HCT116 (cell line): ENCODE measurements at regions not wholly inside any gene's neighbourhood (a gene's known extent, or its start where the extent isn't known, plus 50 kb on each side); places are given as distances from the start of the nearest gene placed in this dataset.

Experiments
- ATAC-seq: fragments of 200-7000 bp; cut with Tn5 transposase; 2 replicates; pipeline ENCODE4 v1.9.1; 2020; ENCODE audit warnings: mild to moderate bottlenecking, moderate library complexity
- BruUV-seq: library from RNA; stranded (reverse); fragments of 400-500 nt; replicated peaks from 2 replicates; lab custom pipeline; 2021; lab: Mats Ljungman, UMichigan
- CTCF ChIA-PET: fragments of 300-600 bp; sonication (Branson Sonifier 250); formaldehyde crosslinking; loops from one replicate; lab custom pipeline; 2021; ENCODE audit warnings: antibody characterized with exemption; lab: Charles Lee
- POLR2A ChIA-PET: fragments of 300-600, 350-600 bp; sonication (Branson Sonifier 250); formaldehyde crosslinking; loops from one replicate; lab custom pipeline; 2021; ENCODE audit warnings: antibody characterized with exemption; lab: Charles Lee
- RAD21 ChIA-PET, 2 experiments: fragments of 300-600 bp; sonication (Branson Sonifier 250); formaldehyde crosslinking; loops; one replicate each; lab custom pipeline; 2023; ENCODE audit warnings: low total read pairs in 2 of 2; ENCODE audit not compliant: uncharacterized antibody in 2 of 2, unreplicated experiment in 2 of 2, low non-redundant PET in 1 of 2; lab: Charles Lee
- DNase-seq: peaks from one replicate; pipeline ENCODE4 v3.0.0-alpha.2; 2010; ENCODE audit warnings: low read depth, low spot score
- H2AFZ ChIP-seq: fragments of 200-600 bp; shearing (Covaris generic), sonication (generic); 2 replicates; pipeline ENCODE4 v1.6.1; 2017; ENCODE audit warnings: low read depth, mixed run types, mixed read lengths, antibody characterized with exemption, low read length; ENCODE audit not compliant: poor library complexity, severe bottlenecking
- H3K27ac ChIP-seq: 2 replicates; pipeline ENCODE4 v1.5.1; 2012; ENCODE audit warnings: low read depth, low read length
- H3K27me3 ChIP-seq: fragments of 200-600 bp; sonication (generic); 2 replicates; pipeline ENCODE4 v1.6.1; 2016; ENCODE audit warnings: mixed run types, low read length, mixed read lengths; ENCODE audit not compliant: insufficient read depth
- H3K36me3 ChIP-seq, 2 experiments: fragments of 200-500 bp in 1 of 2; fragments of 200-600 bp in 1 of 2; sonication (Bioruptor generic) in 1 of 2; sonication (generic) in 1 of 2; 2 replicates each; pipeline versions ENCODE4 v1.5.1 to v1.6.1; 2014 to 2016; ENCODE audit warnings: low read length in 2 of 2, inconsistent platforms in 1 of 2, mixed read lengths in 1 of 2, mixed run types in 1 of 2; ENCODE audit not compliant: insufficient read depth in 2 of 2, control insufficient read depth in 1 of 2
- H3K4me1 ChIP-seq, 2 experiments: fragments of 200-600 bp in 1 of 2; sonication (generic) in 1 of 2; 2 replicates each; pipeline versions ENCODE4 v1.5.1 to v1.6.1; 2012 to 2017; ENCODE audit warnings: low read length in 2 of 2, inconsistent platforms in 1 of 2, mild to moderate bottlenecking in 1 of 2, mixed read lengths in 1 of 2, mixed run types in 1 of 2, moderate library complexity in 1 of 2; ENCODE audit not compliant: insufficient read depth in 2 of 2, control insufficient read depth in 1 of 2
- H3K4me2 ChIP-seq: fragments of 200-600 bp; sonication (generic); 2 replicates; pipeline ENCODE4 v1.6.1; 2017; ENCODE audit warnings: mixed run types, low read length, mixed read lengths
- H3K4me3 ChIP-seq, 2 experiments: fragments of 200-600 bp in 1 of 2; sonication (generic) in 1 of 2; replicated peaks in 1 of 2; 2 replicates each; pipeline ENCODE4 v1.5.1; 2011 to 2016; ENCODE audit warnings: low read length in 2 of 2, control low read depth in 1 of 2, low read depth in 1 of 2, mild to moderate bottlenecking in 1 of 2, mixed read lengths in 1 of 2, mixed run types in 1 of 2
- H3K79me2 ChIP-seq: fragments of 200-600 bp; sonication (generic); 2 replicates; pipeline ENCODE4 v1.6.1; 2017; ENCODE audit warnings: mild to moderate bottlenecking, mixed run types, low read length, moderate library complexity, mixed read lengths; ENCODE audit not compliant: insufficient read depth
- H3K9ac ChIP-seq: fragments of 200-600 bp; sonication (generic); 2 replicates; pipeline ENCODE4 v1.6.1; 2016; ENCODE audit warnings: low read length, mixed read lengths
- H3K9me2 ChIP-seq: fragments of 200-600 bp; sonication (generic), shearing (Covaris generic); 2 replicates; pipeline ENCODE4 v1.6.1; 2017; ENCODE audit warnings: mixed run types, mild to moderate bottlenecking, moderate library complexity; ENCODE audit not compliant: insufficient read depth
- H3K9me3 ChIP-seq, 2 experiments: fragments of 200-500 bp in 1 of 2; fragments of 200-600 bp in 1 of 2; sonication (Bioruptor generic) in 1 of 2; sonication (generic) in 1 of 2; 2 replicates each; pipeline ENCODE4 v1.6.1; 2014 to 2017; ENCODE audit warnings: low read length in 2 of 2, mixed read lengths in 2 of 2, inconsistent platforms in 1 of 2, low read depth in 1 of 2, mild to moderate bottlenecking in 1 of 2, mixed run types in 1 of 2, moderate library complexity in 1 of 2; ENCODE audit not compliant: control insufficient read depth in 1 of 2, insufficient read depth in 1 of 2
- H4K20me1 ChIP-seq: fragments of 200-600 bp; sonication (generic), shearing (Covaris generic); 2 replicates; pipeline ENCODE4 v1.6.1; 2017; ENCODE audit warnings: mixed run types, mild to moderate bottlenecking, moderate library complexity; ENCODE audit not compliant: insufficient read depth
- ATF3 ChIP-seq: IDR thresholded peaks from 2 replicates; pipeline ENCODE4 v1.6.1; 2012
- CBX3 ChIP-seq: IDR thresholded peaks from 2 replicates; pipeline ENCODE4 v1.6.1; 2012; ENCODE audit warnings: low read depth
- CEBPB ChIP-seq: IDR thresholded peaks from 2 replicates; pipeline ENCODE4 v1.6.1; 2012; ENCODE audit warnings: low read depth
- CTCF ChIP-seq, 3 experiments: fragments of 200-600 bp in 1 of 3; sonication (generic) in 1 of 3; IDR thresholded peaks in 2 of 3; conservative IDR thresholded peaks in 1 of 3; 2 replicates each; pipeline ENCODE4 v1.5.1; 2012 to 2017; ENCODE audit warnings: low read depth in 2 of 3, low read length in 2 of 3, antibody characterized with exemption in 1 of 3, borderline replicate concordance in 1 of 3, control low read depth in 1 of 3, mild to moderate bottlenecking in 1 of 3, mixed read lengths in 1 of 3, mixed run types in 1 of 3, moderate library complexity in 1 of 3; ENCODE audit not compliant: insufficient read depth in 1 of 3
- ELF1 ChIP-seq: IDR thresholded peaks from 2 replicates; pipeline ENCODE4 v1.6.1; 2012; ENCODE audit warnings: low read depth, borderline replicate concordance
- EZH2 ChIP-seq: fragments of 200-600 bp; sonication (generic); IDR thresholded peaks from 2 replicates; pipeline ENCODE4 v1.6.1; 2017; ENCODE audit warnings: antibody characterized with exemption, mixed run types
- FOSL1 ChIP-seq: IDR thresholded peaks from 2 replicates; pipeline ENCODE4 v1.6.1; 2012; ENCODE audit warnings: low read depth
- MAX ChIP-seq: IDR thresholded peaks from 2 replicates; pipeline ENCODE4 v1.6.1; 2012
- POLR2AphosphoS5 ChIP-seq: IDR thresholded peaks from 2 replicates; pipeline ENCODE4 v1.6.1; 2011; ENCODE audit warnings: mild to moderate bottlenecking, low read depth, low read length, moderate library complexity
- RAD21 ChIP-seq: IDR thresholded peaks from 2 replicates; pipeline ENCODE4 v1.6.1; 2012; ENCODE audit warnings: low read depth, mild to moderate bottlenecking
- SIN3A ChIP-seq: IDR thresholded peaks from 2 replicates; pipeline ENCODE4 v1.6.1; 2012; ENCODE audit warnings: low read depth
- SRF ChIP-seq: IDR thresholded peaks from 2 replicates; pipeline ENCODE4 v1.6.1; 2012; ENCODE audit warnings: low read depth
- TCF7L2 ChIP-seq: IDR thresholded peaks from 2 replicates; pipeline ENCODE4 v1.7.0; 2011; ENCODE audit warnings: borderline replicate concordance, inconsistent platforms; ENCODE audit not compliant: insufficient read depth, insufficient read length; ENCODE audit errors: extremely low read depth
- ZBTB33 ChIP-seq: IDR thresholded peaks from 2 replicates; pipeline ENCODE4 v1.6.1; 2011; ENCODE audit warnings: mild to moderate bottlenecking, low read length, moderate library complexity; ENCODE audit not compliant: insufficient replicate concordance; ENCODE audit errors: extremely low read depth
- intact Hi-C: fragments of 100-400 bp; cut with micrococcal nuclease; formaldehyde crosslinking; loops from 2 replicates; pipeline ENCODE4 v1.10.0; 2022

DNA sequence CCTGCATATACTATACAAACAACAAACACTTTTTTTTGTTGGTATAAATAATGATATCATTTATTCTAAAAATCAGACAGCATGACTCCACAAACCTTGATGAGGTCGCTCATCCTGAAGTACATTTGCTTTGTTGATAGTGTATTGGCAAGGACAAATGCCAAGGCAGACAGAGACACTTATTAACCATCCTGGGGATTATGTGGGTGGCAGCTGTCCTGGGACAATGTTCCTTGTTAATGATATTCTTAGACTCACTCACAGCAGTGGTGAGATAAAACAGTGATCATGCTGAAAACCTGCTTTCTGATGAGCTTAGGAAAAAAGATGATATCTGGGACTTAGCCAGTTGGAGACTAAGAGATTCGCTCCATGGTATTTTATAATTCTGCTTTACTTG, 85.4 kb upstream of the OGFRL1 start:
- H3K9me2 ChIP-seq: no peaks in the 10 kb centered on the region
- H3K79me2 ChIP-seq: no peaks in the 10 kb centered on the region
- no peak overlapping the region for H3K9ac ChIP-seq
- ChIA-PET POLR2A (no interaction called here), RAD21 (no interaction called here), CTCF (no interaction called here)
- no peak overlapping the region for H3K27ac ChIP-seq
- H3K4me3 ChIP-seq: no peak overlapping the region
- H3K4me2 ChIP-seq: no peak overlapping the region
- no TSS peak for BruUV-seq
- ATAC-seq: no peak
- no peaks in the 10 kb centered on the region; the same call in 1 of the 2 replicates for H3K27me3 ChIP-seq
- intact Hi-C loops: no loop called here
- H3K4me1 ChIP-seq: no peaks in the 10 kb centered on the region
- TF ChIP-seq POLR2AphosphoS5 (no peak), CEBPB (no peak), ELF1 (no peak), ZBTB33 (no peak)
- H4K20me1 ChIP-seq: no peaks in the 10 kb centered on the region
- H3K9me3 ChIP-seq: no peaks in the 10 kb centered on the region
- no peak overlapping the region for H2AFZ ChIP-seq
- H3K36me3 ChIP-seq: no peaks in the 10 kb centered on the region
- no peak for DNase-seq

- Histone ChIP-seq H3K79me2 (no peaks in the 10 kb centered on the region), H3K9me2 (no peaks in the 10 kb centered on the region), H3K9me3 (no peaks in the 10 kb centered on the region), H3K36me3 (no peaks in the 10 kb centered on the region), H3K27ac (no peak overlapping the region), H3K27me3 (peaks cover 5% of the 10 kb centered on the region; the same call in 1 of the 2 replicates), H2AFZ (no peak overlapping the region), H3K9ac (no peak overlapping the region), H3K4me1 (no peaks in the 10 kb centered on the region), H4K20me1 (no peaks in the 10 kb centered on the region), H3K4me2 (no peak overlapping the region), H3K4me3 (no peak overlapping the region)
- ChIA-PET RAD21 (no interaction called here), CTCF (no interaction called here), POLR2A (no interaction called here)
- intact Hi-C loops: no loop called here
- DNase-seq (no peak), ATAC-seq (no peak)
- no TSS peak for BruUV-seq
- TF ChIP-seq ELF1 (no peak), SRF (no peak), RAD21 (no peak), ZBTB33 (no peak), TCF7L2 (no peak), FOSL1 (no peak), ATF3 (no peak), POLR2AphosphoS5 (no peak), CBX3 (no peak), SIN3A (no peak), MAX (no peak), CTCF (IDR thresholded peaks at IDR 0.05 in 2 of 3, conservative IDR thresholded peaks at IDR 0.05 in 1 of 3; ENCODE audit: borderline replicate concordance in 1 of 3, insufficient read depth in 1 of 3, low read depth in 2 of 3, low read length in 2 of 3) (no peak), EZH2 (no peak)
Observed at GRCh38 chr6:71204741-71205140, 83.9 kb upstream of the OGFRL1 start.
